GM23338 (cell line): ENCODE measurements at regions not wholly inside any gene's neighbourhood (a gene's known extent, or its start where the extent isn't known, plus 50 kb on each side); places are given as distances from the start of the nearest gene placed in this dataset.
"Not testable (repeated sequence)": the region's sequence is repeated elsewhere in the genome, so short reads cannot be mapped to it uniquely, and the experiment has no call there.

Source experiments
- ATAC-seq: fragments of 200-7000 bp; cut with Tn5 transposase; 3 replicates; pipeline ENCODE4 v1.9.1; 2020
- DNase-seq: peaks from one replicate; pipeline ENCODE4 v3.0.0-alpha.2; 2015; ENCODE audit warnings: low spot score
- H2AFZ ChIP-seq: fragments of 200-600 bp; sonication (generic); 2 replicates; pipeline ENCODE4 v1.8.0; 2016; ENCODE audit warnings: antibody characterized with exemption, mild to moderate bottlenecking, moderate library complexity
- H3F3A ChIP-seq: fragments of 200-600 bp; sonication (generic); replicated peaks from 2 replicates; pipeline ENCODE4 v1.8.0; 2017; ENCODE audit warnings: antibody characterized with exemption, mixed run types, low read depth
- H3K27ac ChIP-seq: fragments of 200-600 bp; sonication (generic); 2 replicates; pipeline ENCODE4 v1.6.1; 2016; ENCODE audit warnings: low read depth
- H3K27me3 ChIP-seq: fragments of 200-600 bp; sonication (generic); 2 replicates; pipeline ENCODE4 v1.8.0; 2016; ENCODE audit warnings: mild to moderate bottlenecking, mixed run types, moderate library complexity; ENCODE audit not compliant: insufficient read depth
- H3K36me3 ChIP-seq: fragments of 200-600 bp; sonication (generic); 2 replicates; pipeline ENCODE4 v1.8.0; 2016; ENCODE audit warnings: mild to moderate bottlenecking; ENCODE audit not compliant: insufficient read depth
- H3K4me1 ChIP-seq: fragments of 200-600 bp; sonication (generic); 2 replicates; pipeline ENCODE4 v1.8.0; 2016; ENCODE audit warnings: mild to moderate bottlenecking, moderate library complexity; ENCODE audit not compliant: insufficient read depth
- H3K4me2 ChIP-seq: fragments of 200-600 bp; sonication (generic); 2 replicates; pipeline ENCODE4 v1.7.1; 2017; ENCODE audit warnings: mixed run types
- H3K4me3 ChIP-seq: fragments of 200-600 bp; sonication (generic); 2 replicates; pipeline ENCODE4 v1.6.1; 2016; ENCODE audit warnings: mixed run types
- H3K79me2 ChIP-seq: fragments of 200-600 bp; sonication (generic); replicated peaks from 2 replicates; pipeline ENCODE4 v1.8.0; 2017; ENCODE audit warnings: mild to moderate bottlenecking; ENCODE audit not compliant: insufficient read depth
- H3K9me2 ChIP-seq: fragments of 200-600 bp; sonication (generic); 2 replicates; pipeline ENCODE4 v1.8.0; 2017; ENCODE audit not compliant: insufficient read depth
- H4K20me1 ChIP-seq: fragments of 200-600 bp; sonication (generic); replicated peaks from 2 replicates; pipeline ENCODE4 v1.8.0; 2017; ENCODE audit warnings: mild to moderate bottlenecking; ENCODE audit not compliant: insufficient read depth
- H3K27ac Mint-ChIP-seq: 2 replicates; pipeline ENCODE4 v1.8.0; 2020; ENCODE audit warnings: inconsistent platforms, mild to moderate bottlenecking, moderate library complexity, mixed read lengths
- H3K27me3 Mint-ChIP-seq: 3 replicates; pipeline ENCODE4 v1.8.0; 2022; ENCODE audit warnings: low read depth, mild to moderate bottlenecking, moderate library complexity, mixed read lengths, inconsistent platforms; ENCODE audit not compliant: insufficient read depth, poor library complexity
- H3K36me3 Mint-ChIP-seq: 3 replicates; pipeline ENCODE4 v1.8.0; 2021; ENCODE audit warnings: low read depth, mild to moderate bottlenecking, inconsistent platforms, moderate library complexity, mixed read lengths
- H3K4me1 Mint-ChIP-seq: 3 replicates; pipeline ENCODE4 v1.8.0; 2020; ENCODE audit warnings: mild to moderate bottlenecking, inconsistent platforms, mixed read lengths
- H3K4me3 Mint-ChIP-seq: 3 replicates; pipeline ENCODE4 v1.8.0; 2021; ENCODE audit warnings: moderate library complexity, mild to moderate bottlenecking, inconsistent platforms, mixed read lengths
- H3K9me3 Mint-ChIP-seq: 3 replicates; pipeline ENCODE4 v1.8.0; 2020; ENCODE audit warnings: moderate library complexity, mild to moderate bottlenecking, inconsistent platforms, mixed read lengths
- CREB1 ChIP-seq: fragments of 250-450 bp; sonication (Bioruptor Pico); IDR thresholded peaks from 2 replicates; pipeline ENCODE4 v1.5.0; 2020; ENCODE audit warnings: low read depth, mild to moderate bottlenecking, moderate library complexity
- EZH2 ChIP-seq: fragments of 200-600 bp; sonication (generic); IDR thresholded peaks from one replicate; pipeline ENCODE4 v1.8.0; 2017; ENCODE audit warnings: antibody characterized with exemption, mild to moderate bottlenecking, low read depth; ENCODE audit not compliant: unreplicated experiment
- EZH2phosphoT487 ChIP-seq: fragments of 200-600 bp; sonication (generic); IDR thresholded peaks from one replicate; pipeline ENCODE4 v1.8.1; 2018; ENCODE audit warnings: antibody characterized with exemption; ENCODE audit not compliant: unreplicated experiment
- JUNB ChIP-seq: IDR thresholded peaks from one replicate; pipeline ENCODE4 v1.6.1; 2016; ENCODE audit warnings: antibody characterized with exemption; ENCODE audit not compliant: unreplicated experiment
- NANOG ChIP-seq: IDR thresholded peaks from 2 replicates; pipeline ENCODE4 v1.6.1; 2016; ENCODE audit warnings: antibody characterized with exemption, borderline replicate concordance
- POLR2AphosphoS5 ChIP-seq: IDR thresholded peaks from 2 replicates; pipeline ENCODE4 v1.6.1; 2016; ENCODE audit warnings: antibody characterized with exemption, low read depth
- STAT1 ChIP-seq: IDR thresholded peaks from one replicate; pipeline ENCODE4 v1.6.1; 2016; ENCODE audit warnings: antibody characterized with exemption; ENCODE audit not compliant: unreplicated experiment
- ZNF114 ChIP-seq: fragments of 250-450 bp; sonication (Bioruptor Pico); IDR thresholded peaks from 2 replicates; pipeline ENCODE4 v1.5.0; 2020; ENCODE audit warnings: mild to moderate bottlenecking, moderate library complexity
- TF ChIP-seq, protein P1 (sequence below): IDR thresholded peaks from 2 replicates; pipeline ENCODE4 v1.6.1; 2016; ENCODE audit warnings: antibody characterized with exemption
- TF ChIP-seq, protein P2 (sequence below): IDR thresholded peaks from one replicate; pipeline ENCODE4 v1.6.1; 2018; ENCODE audit warnings: antibody characterized with exemption; ENCODE audit not compliant: unreplicated experiment

DNA sequence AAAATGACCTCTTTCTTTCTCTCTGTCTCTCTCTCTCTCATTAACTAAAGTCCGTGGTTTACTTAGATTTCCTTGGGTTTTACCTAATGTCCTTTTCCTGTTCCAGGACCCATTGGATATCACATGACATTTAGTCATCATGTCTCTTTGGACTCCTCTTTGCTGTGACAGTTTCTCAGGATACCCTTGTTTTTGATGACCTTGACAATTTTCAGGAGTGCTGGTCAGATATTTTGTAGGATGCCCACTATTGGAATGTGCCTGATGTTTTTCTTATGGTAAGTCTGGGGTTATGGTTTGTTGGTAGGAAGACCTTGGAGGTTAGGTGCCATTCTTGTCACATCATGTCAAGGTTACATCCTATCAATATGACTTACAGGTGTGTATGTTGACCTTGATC is 199.2 kb upstream of the HTR1E start:
- H3K4me1 Mint-ChIP-seq = no peaks in the 10 kb centered on the region
- H2AFZ ChIP-seq = no peak overlapping the region
- no peak for ATAC-seq
- no peaks in the 10 kb centered on the region for H3K4me1 ChIP-seq
- no peak overlapping the region for H3K4me3 Mint-ChIP-seq
- TF ChIP-seq NANOG (no peak), EZH2phosphoT487 (no peak), POLR2AphosphoS5 (no peak)
- TF ChIP-seq, protein P1, sequence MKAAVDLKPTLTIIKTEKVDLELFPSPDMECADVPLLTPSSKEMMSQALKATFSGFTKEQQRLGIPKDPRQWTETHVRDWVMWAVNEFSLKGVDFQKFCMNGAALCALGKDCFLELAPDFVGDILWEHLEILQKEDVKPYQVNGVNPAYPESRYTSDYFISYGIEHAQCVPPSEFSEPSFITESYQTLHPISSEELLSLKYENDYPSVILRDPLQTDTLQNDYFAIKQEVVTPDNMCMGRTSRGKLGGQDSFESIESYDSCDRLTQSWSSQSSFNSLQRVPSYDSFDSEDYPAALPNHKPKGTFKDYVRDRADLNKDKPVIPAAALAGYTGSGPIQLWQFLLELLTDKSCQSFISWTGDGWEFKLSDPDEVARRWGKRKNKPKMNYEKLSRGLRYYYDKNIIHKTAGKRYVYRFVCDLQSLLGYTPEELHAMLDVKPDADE = no peak
- no peak overlapping the region for H3K4me2 ChIP-seq
- H4K20me1 ChIP-seq = no peaks in the 10 kb centered on the region
- peaks cover 2% of the 10 kb centered on the region for H3K27me3 Mint-ChIP-seq
- peaks cover 3% of the 10 kb centered on the region for H3K36me3 Mint-ChIP-seq
- no peak overlapping the region for H3K27ac Mint-ChIP-seq
- peaks cover 18% of the 10 kb centered on the region for H3K9me3 Mint-ChIP-seq
- no peaks in the 10 kb centered on the region for H3K36me3 ChIP-seq
- H3K27me3 ChIP-seq = no peaks in the 10 kb centered on the region
- no peak overlapping the region for H3K4me3 ChIP-seq
- H3K79me2 ChIP-seq = no peaks in the 10 kb centered on the region
- peaks cover 12% of the 10 kb centered on the region; the same call in 1 of the 2 replicates for H3K9me2 ChIP-seq
- H3K27ac ChIP-seq = no peak overlapping the region
- H3F3A ChIP-seq = no peaks in the 10 kb centered on the region
- DNase-seq = no peak

DNA sequence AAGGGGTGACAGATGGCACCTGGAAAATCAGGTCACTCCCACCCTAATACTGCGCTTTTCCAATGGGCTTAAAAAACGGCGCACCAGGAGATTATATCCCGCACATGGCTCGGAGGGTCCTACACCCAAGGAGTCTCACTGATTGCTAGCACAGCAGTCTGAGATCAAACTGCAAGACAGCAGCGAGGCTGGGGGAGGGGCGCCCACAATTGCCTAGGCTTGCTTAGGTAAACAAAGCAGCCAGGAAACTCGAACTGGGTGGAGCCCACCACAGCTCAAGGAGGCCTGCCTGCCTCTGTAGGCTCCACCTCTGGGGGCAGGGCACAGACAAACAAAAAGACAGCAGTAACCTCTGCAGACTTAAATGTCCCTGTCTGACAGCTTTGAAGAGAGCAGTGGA is 205.7 kb upstream of the HTR1E start:
- not testable (repeated sequence) for H3K4me3 Mint-ChIP-seq, DNase-seq, H3K27ac ChIP-seq, H3K27me3 Mint-ChIP-seq, H3K4me2 ChIP-seq, H3K4me1 Mint-ChIP-seq, H3K79me2 ChIP-seq, H3K4me3 ChIP-seq, ATAC-seq, H3K27me3 ChIP-seq, H3K9me2 ChIP-seq, H3K27ac Mint-ChIP-seq, H3K4me1 ChIP-seq, H2AFZ ChIP-seq, H4K20me1 ChIP-seq, H3K36me3 ChIP-seq, H3F3A ChIP-seq
- peaks cover 20% of the 10 kb centered on the region; the same call in 2 of the 3 replicates for H3K36me3 Mint-ChIP-seq
- H3K9me3 Mint-ChIP-seq = peaks cover 37% of the 10 kb centered on the region

- peaks cover 20% of the 10 kb centered on the region; the same call in 2 of the 3 replicates for H3K36me3 Mint-ChIP-seq
- H3K27me3 ChIP-seq, H3K4me1 ChIP-seq, H4K20me1 ChIP-seq, H3K4me1 Mint-ChIP-seq, H3K4me3 ChIP-seq, H2AFZ ChIP-seq, H3K36me3 ChIP-seq, H3K27me3 Mint-ChIP-seq, H3K27ac ChIP-seq, H3K4me2 ChIP-seq, H3K27ac Mint-ChIP-seq, H3K79me2 ChIP-seq, H3K9me2 ChIP-seq, H3F3A ChIP-seq, DNase-seq, H3K4me3 Mint-ChIP-seq, ATAC-seq: not testable (repeated sequence)
- H3K9me3 Mint-ChIP-seq = peaks cover 37% of the 10 kb centered on the region
Measured at GRCh38 chr6:86730772-86731171, 206.6 kb upstream of the HTR1E start.

GRCh38 chr6:86730216-86730615 is 207.1 kb upstream of the HTR1E start:
- Histone ChIP-seq H3K36me3 (peaks cover 3% of the 10 kb centered on the region; the same call in 1 of the 2 replicates), H3K9me2 (0 out of 2 replicates have a peak, but pooled peaks cover 5% of the 10 kb centered on the region), H3F3A (no peaks in the 10 kb centered on the region), H3K4me3 (no peak overlapping the region), H3K4me1 (no peaks in the 10 kb centered on the region), H3K79me2 (no peaks in the 10 kb centered on the region), H3K4me2 (no peak overlapping the region), H3K27me3 (no peaks in the 10 kb centered on the region), H2AFZ (no peak overlapping the region), H3K27ac (no peak overlapping the region), H4K20me1 (no peaks in the 10 kb centered on the region)
- H3K27ac Mint-ChIP-seq = no peak overlapping the region
- H3K27me3 Mint-ChIP-seq = peaks cover 2% of the 10 kb centered on the region
- no peak for ATAC-seq
- no peak overlapping the region for H3K4me3 Mint-ChIP-seq
- H3K9me3 Mint-ChIP-seq = peaks cover 37% of the 10 kb centered on the region
- DNase-seq = no peak
- H3K4me1 Mint-ChIP-seq = no peaks in the 10 kb centered on the region
- H3K36me3 Mint-ChIP-seq = peaks cover 20% of the 10 kb centered on the region; the same call in 2 of the 3 replicates
- TF ChIP-seq EZH2phosphoT487 = no peak
- no peak for TF ChIP-seq ZNF114 (CRISPR knock-in tag)
- no peak for TF ChIP-seq STAT1
- TF ChIP-seq, protein P1 = no peak
- TF ChIP-seq CREB1 (CRISPR knock-in tag) = no peak
- no peak for TF ChIP-seq JUNB
- TF ChIP-seq EZH2 = no peak
- TF ChIP-seq, protein P2, sequence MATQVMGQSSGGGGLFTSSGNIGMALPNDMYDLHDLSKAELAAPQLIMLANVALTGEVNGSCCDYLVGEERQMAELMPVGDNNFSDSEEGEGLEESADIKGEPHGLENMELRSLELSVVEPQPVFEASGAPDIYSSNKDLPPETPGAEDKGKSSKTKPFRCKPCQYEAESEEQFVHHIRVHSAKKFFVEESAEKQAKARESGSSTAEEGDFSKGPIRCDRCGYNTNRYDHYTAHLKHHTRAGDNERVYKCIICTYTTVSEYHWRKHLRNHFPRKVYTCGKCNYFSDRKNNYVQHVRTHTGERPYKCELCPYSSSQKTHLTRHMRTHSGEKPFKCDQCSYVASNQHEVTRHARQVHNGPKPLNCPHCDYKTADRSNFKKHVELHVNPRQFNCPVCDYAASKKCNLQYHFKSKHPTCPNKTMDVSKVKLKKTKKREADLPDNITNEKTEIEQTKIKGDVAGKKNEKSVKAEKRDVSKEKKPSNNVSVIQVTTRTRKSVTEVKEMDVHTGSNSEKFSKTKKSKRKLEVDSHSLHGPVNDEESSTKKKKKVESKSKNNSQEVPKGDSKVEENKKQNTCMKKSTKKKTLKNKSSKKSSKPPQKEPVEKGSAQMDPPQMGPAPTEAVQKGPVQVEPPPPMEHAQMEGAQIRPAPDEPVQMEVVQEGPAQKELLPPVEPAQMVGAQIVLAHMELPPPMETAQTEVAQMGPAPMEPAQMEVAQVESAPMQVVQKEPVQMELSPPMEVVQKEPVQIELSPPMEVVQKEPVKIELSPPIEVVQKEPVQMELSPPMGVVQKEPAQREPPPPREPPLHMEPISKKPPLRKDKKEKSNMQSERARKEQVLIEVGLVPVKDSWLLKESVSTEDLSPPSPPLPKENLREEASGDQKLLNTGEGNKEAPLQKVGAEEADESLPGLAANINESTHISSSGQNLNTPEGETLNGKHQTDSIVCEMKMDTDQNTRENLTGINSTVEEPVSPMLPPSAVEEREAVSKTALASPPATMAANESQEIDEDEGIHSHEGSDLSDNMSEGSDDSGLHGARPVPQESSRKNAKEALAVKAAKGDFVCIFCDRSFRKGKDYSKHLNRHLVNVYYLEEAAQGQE = no peak
